AG20443 (cell line): ENCODE measurements at regions not wholly inside any gene's neighbourhood (a gene's known extent, or its start where the extent isn't known, plus 50 kb on each side); places are given as distances from the start of the nearest gene placed in this dataset.

Experiments used
- DNase-seq: peaks from one replicate; pipeline ENCODE4 v3.0.0; 2012; ENCODE audit warnings: low spot score, mixed read lengths

GRCh38 chr12:89185181-89185580 lies 167.1 kb downstream of the DUSP6 start:
- DNase-seq: no peak

DNA sequence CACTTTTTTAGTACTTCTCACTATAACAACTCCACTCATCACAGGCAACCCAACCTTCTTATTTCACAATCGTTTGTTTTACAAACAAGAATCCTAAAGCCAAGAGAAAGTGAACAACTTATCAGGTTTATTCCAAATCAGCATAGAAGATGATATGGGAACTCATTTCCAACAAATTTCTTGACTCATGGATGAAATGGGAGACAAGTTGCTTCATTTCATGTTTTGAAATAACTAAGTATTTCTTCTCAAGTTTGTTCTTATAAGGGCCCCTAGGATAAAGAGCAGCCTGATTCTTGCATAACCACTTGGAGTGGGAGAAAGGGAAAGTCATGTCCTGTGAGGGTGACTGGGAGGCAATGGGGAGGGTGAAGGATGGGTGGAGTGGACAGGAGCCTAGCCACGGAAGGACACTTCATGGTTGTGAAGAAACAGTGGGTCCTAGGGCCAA lies 168.3 kb downstream of the DUSP6 start:
- DNase-seq: peak; percentile 47

GRCh38 chr12:89181271-89181920 lies 170.9 kb downstream of the DUSP6 start:
- DNase-seq: peak; percentile 52

- no peak for DNase-seq
These were observed 171.8 kb downstream of the DUSP6 start for GRCh38 chr12:89180496-89180895.

GRCh38 chr12:89179983-89180382 lies 172.3 kb downstream of the DUSP6 start:
- peak; percentile 31 for DNase-seq

DNA sequence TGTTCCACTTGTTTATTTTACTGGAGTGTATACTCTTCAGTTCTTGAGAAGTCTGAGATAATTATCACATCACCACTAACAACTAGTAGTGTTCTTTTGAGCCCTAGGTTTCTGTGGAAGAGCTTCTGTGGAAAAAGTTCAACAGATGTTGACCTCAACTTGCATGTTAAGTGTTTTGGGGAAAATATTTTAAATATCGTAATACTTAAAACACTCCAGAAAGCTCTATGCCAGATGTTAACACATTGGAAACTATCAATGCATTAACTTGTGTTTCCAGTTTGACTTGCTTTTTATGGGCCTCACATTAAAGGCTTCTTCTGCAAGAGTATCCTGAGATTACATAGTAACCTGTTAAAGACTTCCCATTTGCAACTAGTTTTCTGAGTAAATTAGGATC lies 173.1 kb downstream of the DUSP6 start:
- no peak for DNase-seq

GRCh38 chr12:89177802-89178395 lies 174.4 kb downstream of the DUSP6 start:
- no peak for DNase-seq

DNA sequence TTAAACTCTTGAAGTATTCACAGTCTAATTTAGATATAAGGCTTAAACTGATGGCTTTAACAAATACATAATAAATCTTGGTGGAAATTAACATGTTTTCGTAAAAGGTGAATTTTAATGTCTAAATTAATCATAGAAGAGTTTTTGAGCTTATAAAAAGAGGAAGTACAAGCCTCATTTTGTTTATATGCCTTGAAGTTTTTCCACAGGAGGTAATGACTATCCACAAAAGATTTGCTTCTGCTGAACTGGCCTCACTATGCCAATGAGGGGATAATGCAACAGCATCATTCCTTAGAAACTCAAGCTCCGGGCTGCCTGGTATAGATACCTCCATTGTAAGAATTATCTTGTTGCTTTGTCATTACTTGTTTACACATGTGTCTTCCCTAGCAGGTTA lies 175.6 kb downstream of the DUSP6 start:
- no peak for DNase-seq

- no peak for DNase-seq
These were observed 178.6 kb downstream of the DUSP6 start for GRCh38 chr12:89173678-89174077.

DNA sequence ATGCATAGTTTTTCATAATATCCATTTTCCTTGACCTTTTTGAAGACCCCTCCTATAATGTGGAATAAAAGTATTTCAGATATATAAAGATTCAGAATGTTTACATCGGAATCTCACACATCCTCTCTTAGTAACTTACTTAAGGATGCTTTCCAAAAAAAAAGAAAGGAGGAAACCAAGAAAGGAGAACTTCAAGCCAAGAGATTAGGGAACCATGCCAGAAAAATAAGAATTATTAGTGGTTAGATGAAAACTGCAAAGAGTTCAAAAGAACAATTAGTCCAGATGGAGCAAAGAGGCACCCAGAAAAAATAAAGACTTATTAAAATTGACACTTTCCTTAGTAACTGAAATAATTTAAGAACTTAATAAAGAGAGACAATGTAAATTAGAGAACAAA lies 179.2 kb downstream of the DUSP6 start:
- DNase-seq: no peak

- DNase-seq: no peak
These were observed 180.1 kb downstream of the DUSP6 start for GRCh38 chr12:89172224-89172623.

GRCh38 chr12:89169321-89169720 lies 183.0 kb downstream of the DUSP6 start:
- no peak for DNase-seq

- DNase-seq: no peak
These were observed 184.3 kb downstream of the DUSP6 start for GRCh38 chr12:89167986-89168385.

- peak; percentile 31 for DNase-seq
These were observed 185.8 kb downstream of the DUSP6 start for GRCh38 chr12:89166525-89166934.

DNA sequence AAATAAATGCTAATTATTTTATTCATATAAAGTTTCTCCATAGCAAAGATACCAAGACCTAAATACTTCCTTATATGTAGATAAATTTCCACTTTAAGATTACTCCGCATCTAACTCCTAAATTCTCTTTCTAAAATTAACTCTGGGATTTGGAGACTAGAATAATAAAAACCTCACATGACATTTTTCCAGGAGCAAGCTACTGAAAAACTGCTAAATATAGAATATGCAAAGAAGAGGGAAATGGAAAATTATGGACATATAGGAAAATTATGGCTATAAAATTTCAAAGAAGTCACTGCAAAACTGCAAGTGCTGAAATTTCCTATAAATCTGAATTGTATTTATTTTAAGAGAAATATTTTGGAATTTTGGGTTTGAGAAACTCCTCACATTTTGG lies 186.2 kb downstream of the DUSP6 start:
- no peak for DNase-seq

DNA sequence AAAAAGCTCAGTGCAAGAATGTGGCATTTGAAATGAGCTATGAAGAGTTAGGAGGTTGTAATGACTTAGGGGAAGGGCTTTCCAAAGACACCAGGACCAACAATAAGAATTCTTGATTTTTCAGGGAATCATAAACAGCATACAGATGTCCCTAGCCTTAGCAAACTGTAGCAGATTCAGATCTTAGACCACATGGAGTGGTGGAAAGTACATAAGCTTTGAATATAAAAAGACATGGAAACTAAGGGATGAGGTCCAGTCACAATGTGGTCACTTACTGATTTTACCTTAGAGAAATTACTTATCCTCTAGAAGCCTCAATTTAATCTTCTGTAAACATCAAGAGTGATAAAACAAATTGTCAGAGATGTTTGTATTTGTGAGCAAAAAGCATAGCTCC lies 186.6 kb downstream of the DUSP6 start:
- DNase-seq: no peak

- DNase-seq: no peak
These were observed 188.4 kb downstream of the DUSP6 start for GRCh38 chr12:89163918-89164317.

DNA sequence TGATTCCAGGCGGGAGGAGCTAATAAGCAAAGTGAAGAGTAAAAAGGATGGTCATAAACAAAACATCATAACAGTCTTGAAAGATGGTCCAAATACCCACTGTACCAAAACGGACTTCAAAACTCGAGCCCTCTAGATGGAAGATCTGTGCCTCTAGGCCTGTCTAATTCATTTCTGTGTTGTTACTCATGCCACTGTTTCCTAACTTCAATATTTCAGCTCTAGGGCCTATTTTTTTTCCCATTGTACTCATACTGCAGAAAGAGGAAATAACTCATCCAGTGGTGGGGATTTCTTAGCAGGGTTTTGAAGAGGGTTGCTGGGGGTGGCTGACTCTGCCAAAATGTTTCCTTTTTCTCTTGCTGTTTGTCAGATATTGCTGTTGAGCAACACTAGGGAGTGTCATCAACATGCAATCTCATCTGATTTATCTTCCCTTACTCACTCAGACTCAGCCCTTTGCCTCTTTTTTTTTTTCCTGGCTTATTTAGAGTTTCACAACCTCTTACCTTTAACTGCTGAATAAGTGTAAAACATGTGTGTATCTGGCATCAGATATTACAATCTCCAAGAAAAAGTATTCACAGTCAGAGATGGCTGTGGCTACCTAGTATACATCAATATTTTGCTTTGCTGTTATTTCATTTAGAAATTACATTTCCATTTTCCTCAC lies 189.6 kb downstream of the DUSP6 start:
- peak; percentile 84 for DNase-seq

DNA sequence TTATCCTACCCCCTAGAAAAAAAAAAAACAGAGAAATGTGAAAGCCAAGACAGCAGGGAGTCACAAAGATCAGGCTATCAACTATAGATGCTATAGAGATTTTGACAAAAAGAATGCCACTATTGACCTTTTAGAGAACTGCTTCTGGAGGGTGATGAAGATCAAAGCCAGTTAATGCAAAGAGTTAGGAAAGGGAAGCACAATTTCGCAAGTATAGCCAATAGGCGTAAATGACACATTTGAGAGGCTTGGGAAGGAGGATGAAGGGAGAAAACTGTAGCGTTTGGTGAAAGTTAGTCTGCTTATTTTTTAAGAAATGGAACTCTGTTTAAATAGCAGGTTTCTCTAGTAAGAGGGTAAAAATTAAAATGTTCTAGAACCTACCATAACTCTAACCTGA lies 190.7 kb downstream of the DUSP6 start:
- DNase-seq: no peak

GRCh38 chr12:89160716-89161123 lies 191.6 kb downstream of the DUSP6 start:
- peak; percentile 63 for DNase-seq

- no peak for DNase-seq
These were observed 194.9 kb downstream of the DUSP6 start for GRCh38 chr12:89157413-89157812.

- peak; percentile 46 for DNase-seq
These were observed 195.4 kb downstream of the DUSP6 start for GRCh38 chr12:89156862-89157262.

DNA sequence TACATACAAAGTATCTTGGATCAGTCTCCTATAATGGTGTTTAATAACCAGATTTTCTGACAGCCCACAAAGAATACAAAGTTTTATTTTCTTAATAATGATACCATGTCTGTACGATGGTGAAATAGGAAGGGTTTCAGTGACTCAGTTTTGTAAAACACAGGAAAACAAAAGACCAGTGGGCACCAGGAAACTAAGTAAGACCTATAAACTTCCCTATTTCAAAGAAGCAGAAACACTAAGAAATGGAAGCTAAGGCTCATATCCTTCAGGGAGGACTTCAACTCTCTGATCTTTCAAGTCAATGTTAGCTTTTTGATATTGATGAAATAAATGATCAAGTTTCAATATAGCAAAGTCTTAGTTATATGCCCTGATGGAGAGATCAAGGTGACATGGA lies 196.0 kb downstream of the DUSP6 start:
- DNase-seq: no peak
